TTC549 (cell line): ENCODE measurements at regions not wholly inside any gene's neighbourhood (a gene's known extent, or its start where the extent isn't known, plus 50 kb on each side); places are given as distances from the start of the nearest gene placed in this dataset.

Experiments used
- FAIRE-seq: peaks from 2 replicates; lab custom pipeline; 2012; peaks lifted over from hg19 to GRCh38; lab: Jason Lieb, UNC

DNA sequence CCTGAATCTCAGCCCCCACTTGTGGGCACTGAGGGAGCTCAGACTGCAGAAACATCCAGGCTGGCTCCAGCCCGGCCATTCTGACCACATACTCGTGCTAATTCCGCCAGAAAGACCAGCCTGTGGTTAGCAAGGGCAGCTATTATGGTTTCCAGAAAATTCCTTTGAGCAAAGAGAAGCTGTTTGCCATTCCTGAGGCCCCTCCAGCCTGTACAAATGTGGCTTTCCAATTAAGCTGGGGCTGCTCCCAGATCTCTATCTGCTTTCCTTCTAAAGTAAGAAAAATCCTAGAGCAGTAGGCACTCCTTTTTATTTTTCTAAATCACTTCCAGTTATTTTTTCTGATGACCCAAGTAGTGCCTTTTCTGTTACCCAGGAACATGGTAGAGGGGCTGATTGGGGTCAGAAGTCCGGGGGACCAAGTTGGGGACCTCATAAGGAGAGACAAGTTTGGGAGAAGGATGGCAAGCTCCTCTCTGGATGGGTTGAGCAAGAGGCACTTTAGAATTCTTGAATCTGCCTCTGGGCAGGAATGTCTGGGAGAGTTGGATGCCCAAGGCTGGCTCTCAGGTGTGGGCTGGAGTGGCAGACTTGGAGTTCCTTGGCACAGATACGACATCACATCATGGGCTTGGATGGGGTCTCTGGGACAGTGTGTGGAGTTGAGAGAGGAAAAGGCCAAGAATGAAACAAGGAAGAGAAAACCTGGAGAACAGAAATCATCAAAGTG lies 83.3 kb upstream of the TNRC6C start:
- no peak for FAIRE-seq

GRCh38 chr17:77875881-77876509 lies 82.5 kb upstream of the TNRC6C start:
- no peak for FAIRE-seq

DNA sequence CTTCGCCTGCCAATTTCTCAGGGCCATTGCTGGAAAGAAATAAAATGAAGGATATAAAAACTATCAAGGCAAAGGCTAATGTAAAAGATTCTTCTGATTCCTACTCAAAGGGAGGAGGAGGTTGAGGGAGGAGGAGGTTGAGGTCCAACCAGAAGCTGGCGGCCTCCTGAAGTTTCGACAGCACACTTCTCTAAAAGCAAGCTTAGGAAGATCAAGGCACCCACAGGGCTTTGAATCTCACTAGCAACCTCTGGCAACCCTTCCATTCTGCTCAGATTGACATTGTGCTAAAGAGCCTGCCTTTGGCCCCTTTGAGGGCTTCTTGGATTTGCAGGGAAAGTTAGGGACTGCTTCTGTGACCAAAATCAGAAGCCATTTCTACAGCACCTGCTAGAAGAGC lies 81.5 kb upstream of the TNRC6C start:
- no peak for FAIRE-seq

GRCh38 chr17:77877646-77878355 lies 80.7 kb upstream of the TNRC6C start:
- no peak for FAIRE-seq

GRCh38 chr17:77879226-77879895 lies 79.1 kb upstream of the TNRC6C start:
- no peak for FAIRE-seq

- no peak for FAIRE-seq
Measured at GRCh38 chr17:77879896-77880280, 78.6 kb upstream of the TNRC6C start.

GRCh38 chr17:77880711-77881450 lies 77.6 kb upstream of the TNRC6C start:
- FAIRE-seq, result no peak

DNA sequence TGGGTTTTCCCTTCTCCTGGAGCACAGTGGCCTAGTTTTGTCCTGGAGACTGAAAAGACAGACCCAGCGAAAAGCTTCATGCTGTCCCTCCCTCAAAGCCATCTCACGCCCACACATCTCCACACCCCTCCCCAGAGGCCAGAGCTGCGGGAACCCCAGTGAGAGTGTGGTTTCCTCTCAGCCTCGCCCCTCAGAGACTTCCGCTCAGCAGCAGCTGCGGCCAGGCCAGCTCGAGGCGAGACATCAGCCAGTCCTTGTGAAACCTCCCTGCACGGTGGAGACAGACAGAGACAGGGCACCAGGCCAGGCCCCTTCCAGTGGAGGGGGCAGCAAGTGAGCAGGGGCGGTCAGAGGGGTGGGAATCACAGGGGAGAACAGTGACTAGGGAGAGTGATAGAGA lies 77.0 kb upstream of the TNRC6C start:
- FAIRE-seq, result no peak

DNA sequence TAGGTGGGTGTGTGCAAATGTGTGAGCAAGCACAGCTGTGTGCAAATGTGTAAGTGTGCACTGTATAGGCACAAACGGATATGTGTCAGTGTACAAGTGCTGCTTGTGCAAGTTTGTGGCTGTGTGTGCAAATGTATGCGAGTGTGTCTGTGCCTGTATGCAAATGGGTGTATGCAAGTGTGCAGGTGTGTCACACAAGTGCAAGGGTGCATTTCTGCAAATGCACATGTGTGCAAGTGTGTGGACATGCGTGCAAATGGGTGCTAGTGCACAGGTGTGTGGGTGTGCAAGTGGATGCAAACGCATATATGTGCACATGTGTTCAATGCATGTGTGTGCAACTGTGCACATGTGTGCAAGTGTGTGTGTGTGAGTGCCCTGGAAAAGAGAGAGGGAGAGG lies 76.5 kb upstream of the TNRC6C start:
- no peak for FAIRE-seq

DNA sequence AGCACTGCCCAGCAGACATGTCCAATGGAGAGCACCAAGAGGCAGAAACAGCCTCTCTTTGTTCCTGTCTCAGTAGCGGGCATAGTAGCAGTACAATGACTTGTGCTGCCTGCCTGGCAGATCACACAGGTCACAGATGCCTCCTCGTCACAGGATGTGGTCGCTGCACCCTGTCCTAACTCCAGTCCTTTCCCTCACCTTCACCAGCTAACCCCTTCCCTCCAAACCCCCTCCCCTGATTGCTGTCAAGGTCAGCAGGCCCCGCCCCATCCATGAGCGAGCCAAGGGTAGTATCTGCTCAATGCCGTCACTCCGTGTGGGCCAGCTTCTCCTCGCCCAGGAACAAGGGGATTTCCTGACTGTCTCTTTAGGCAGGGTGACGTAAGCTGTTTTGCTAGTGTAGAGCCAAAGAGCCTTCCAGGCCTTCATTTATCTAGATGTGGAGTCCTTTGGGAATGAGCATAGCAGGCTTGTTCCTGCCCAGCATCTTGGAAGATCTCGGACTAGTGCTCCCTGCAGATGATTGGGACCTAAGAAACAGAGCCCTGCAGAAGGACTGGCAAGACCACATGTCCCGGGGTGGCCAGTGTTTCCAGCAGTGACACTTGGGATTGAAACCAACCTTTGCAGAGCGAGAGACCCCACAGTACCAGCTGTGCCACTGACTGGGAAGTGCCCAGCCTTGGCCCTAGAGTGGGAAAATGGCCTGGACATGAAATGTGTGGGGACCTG lies 75.9 kb upstream of the TNRC6C start:
- no peak for FAIRE-seq

GRCh38 chr17:77883213-77883650 lies 75.3 kb upstream of the TNRC6C start:
- no peak for FAIRE-seq

DNA sequence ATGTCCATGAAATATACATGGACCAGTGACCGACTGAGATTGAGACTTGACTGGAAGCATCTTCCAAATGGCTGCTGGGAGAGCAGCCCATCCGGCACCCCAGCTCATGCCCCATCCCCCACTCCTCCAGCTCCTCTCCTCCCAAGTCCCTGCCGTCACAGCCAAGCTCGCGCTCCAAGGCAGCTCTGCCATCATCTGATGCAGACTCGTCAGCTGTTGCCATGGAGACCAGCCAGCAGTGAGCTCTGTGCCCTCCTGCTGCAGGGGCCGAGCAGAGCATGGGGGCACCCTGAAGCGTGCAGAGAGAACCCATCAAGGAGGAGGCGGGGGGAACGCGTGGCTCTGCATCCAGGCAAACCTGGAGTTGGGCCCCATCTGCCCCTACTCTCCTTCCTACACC lies 74.5 kb upstream of the TNRC6C start:
- FAIRE-seq, result no peak

GRCh38 chr17:77884967-77885641 lies 73.4 kb upstream of the TNRC6C start:
- FAIRE-seq, result no peak

DNA sequence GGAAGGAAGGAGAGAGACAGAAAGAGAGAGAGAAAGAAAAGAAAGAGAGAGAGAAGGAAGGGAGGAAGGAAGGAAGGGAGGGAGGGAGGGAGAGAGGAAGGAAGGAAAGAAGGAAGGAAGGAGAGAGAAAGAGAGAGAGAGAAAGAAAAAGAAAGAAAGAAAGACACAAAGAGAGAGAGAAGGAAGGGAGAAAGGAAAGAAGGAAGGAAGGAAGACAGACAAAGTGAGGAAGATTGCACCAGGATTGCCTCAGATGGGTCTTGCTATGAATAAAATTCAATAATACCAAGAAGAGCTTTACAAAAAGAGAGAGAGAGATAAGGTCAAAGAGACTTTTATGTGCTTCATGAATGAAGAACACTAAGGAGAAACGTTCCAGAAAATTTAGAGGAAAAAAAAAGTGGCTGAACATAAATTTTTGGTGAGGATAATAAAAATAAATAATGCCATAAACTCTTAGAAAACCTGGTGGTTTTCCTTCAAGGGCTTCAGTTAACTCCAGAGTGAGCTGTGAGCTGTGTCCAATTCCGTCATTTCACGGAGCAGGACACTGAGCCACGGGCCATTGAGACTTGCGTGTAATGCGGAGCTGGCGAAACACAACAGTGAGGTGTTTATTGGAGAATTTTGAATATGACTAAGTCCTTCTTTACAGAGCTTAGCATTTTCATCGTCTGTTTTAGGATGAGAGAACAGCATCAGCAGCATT lies 72.7 kb upstream of the TNRC6C start:
- no peak for FAIRE-seq

- FAIRE-seq, result no peak
Measured at GRCh38 chr17:77886387-77886728, 72.1 kb upstream of the TNRC6C start.

DNA sequence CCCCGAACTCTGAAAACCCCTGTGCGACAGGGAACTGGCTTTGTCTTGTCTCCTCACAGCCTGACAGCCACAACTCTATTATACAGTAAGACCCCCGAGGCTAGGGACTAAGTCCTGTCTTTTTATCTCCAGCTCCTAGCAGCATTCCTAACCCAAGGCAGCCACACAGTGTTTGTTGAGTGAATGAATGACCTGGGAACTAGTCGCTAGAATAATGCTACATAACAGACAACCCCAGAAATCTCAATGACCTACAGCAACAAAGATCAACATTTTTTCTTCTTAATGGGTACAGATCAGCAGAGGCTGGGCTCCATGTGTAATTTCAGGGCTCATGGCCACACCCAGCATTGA lies 71.4 kb upstream of the TNRC6C start:
- FAIRE-seq, result no peak

DNA sequence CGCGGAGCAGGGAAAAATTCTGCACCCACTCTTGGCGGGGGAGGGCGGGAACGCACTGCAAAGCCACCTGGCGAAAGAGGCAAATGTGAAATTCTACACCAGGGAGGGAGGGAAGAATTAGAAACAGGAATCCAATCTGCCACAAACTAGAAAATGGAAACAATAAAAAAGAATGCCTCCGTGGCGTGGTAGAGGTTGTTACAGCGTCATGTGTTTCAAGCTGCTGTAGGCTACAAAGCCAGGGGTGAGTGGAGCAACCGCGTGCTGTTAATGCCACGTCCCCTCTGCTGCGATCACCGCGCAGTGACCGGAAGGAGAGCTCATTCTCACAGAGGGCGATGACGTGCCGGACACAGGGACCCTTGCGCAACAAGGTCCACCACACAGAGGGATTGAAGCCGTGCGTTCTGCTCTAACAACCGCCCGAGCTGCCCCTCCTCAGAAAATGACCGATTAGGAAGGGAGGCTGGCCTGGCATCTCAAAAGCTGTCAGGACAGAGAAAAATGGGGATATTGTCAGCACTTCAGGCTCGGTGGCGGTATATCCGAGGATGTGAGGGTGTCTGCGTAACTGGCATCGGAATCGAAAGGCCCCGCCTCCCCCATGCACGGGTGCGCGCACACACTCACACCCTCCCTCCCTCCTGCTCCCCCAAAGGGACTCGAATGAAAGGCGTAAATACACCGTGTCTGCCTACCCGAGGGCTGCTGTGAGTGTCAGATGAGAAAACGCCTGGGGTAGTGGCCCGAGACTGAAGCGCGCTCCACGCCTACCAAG lies 70.8 kb upstream of the TNRC6C start:
- no peak for FAIRE-seq

- no peak for FAIRE-seq
Measured at GRCh38 chr17:77888242-77889134, 70.0 kb upstream of the TNRC6C start.

- no peak for FAIRE-seq
Measured at GRCh38 chr17:77889135-77889505, 69.4 kb upstream of the TNRC6C start.
